ENCODE measurements at regions not wholly inside any gene's neighbourhood (a gene's known extent, or its start where the extent isn't known, plus 50 kb on each side); places are given as distances from the start of the nearest gene placed in this dataset.

DNA sequence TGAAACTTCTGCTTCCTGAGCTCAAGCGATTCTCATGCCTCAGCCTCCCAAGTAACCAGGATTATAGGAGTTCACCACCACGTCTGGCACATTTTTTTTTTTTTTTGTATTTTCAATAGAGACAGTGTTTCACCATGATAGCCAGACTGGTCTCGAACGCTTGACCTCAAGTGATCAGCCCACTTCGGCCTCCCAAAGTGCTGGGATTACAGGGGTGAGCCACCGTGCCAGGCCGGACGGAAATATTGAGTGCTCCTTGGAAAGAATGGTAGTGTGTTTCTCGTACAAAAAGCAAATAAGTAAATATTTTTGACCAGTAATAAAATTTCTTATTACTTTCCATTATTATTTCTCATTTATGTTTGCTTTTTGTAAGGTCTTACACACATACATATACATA, 1307.9 kb upstream of the CDH6 start:
- TF ChIP-seq, protein P1, sequence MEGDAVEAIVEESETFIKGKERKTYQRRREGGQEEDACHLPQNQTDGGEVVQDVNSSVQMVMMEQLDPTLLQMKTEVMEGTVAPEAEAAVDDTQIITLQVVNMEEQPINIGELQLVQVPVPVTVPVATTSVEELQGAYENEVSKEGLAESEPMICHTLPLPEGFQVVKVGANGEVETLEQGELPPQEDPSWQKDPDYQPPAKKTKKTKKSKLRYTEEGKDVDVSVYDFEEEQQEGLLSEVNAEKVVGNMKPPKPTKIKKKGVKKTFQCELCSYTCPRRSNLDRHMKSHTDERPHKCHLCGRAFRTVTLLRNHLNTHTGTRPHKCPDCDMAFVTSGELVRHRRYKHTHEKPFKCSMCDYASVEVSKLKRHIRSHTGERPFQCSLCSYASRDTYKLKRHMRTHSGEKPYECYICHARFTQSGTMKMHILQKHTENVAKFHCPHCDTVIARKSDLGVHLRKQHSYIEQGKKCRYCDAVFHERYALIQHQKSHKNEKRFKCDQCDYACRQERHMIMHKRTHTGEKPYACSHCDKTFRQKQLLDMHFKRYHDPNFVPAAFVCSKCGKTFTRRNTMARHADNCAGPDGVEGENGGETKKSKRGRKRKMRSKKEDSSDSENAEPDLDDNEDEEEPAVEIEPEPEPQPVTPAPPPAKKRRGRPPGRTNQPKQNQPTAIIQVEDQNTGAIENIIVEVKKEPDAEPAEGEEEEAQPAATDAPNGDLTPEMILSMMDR (IDR thresholded peaks at IDR 0.05; ENCODE audit: low read depth, low read length, poor library complexity, severe bottlenecking), result no peak
- no peak for TF ChIP-seq EZH2phosphoT487 (IDR thresholded peaks at IDR 0.05; ENCODE audit: borderline replicate concordance, low read length)
